NCI-H2196 treated with DMSO at 0.1 percent for 48 hours (cell line): ENCODE measurements at regions not wholly inside any gene's neighbourhood (a gene's known extent, or its start where the extent isn't known, plus 50 kb on each side); places are given as distances from the start of the nearest gene placed in this dataset.

Experiments
- DNase-seq: peaks from one replicate; lab custom pipeline; 2025; ENCODE audit not compliant: unreplicated experiment; lab: John Stamatoyannopoulos, UW

DNA sequence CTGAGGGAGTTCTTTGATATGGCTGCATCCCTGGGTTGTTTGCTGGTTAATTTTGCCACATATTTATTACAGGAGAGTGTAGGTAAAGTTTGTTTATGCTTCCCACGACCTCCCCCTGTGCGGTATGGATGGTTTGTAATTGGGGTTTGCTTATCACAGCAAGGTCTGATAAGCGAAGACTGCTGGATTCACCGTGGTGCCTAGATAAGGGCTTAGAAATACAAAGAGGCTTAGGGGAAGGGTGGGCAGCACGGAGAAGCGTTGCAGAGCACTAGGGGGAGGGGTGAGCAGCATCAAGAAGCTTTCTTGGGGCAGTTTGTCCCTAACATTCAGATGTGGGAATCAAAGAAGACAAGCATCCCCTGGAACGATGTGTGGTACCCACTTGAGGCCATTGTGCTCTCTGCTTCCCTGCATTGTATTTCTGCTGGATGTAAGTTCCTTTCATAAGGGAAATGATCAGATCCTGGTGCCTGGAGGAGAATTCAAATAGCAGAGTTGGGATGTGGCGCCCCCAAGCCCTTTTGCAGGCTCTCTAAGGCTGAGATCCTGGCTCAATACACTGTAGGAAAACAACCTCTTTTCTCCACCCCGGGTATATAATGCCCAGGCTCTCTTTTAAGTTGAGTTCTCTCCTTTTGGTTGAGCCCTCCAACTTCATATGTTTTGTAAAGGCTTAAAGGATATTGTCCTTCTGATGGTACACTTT is 598.1 kb upstream of the ADGRL4 start:
- no peak for DNase-seq

DNA sequence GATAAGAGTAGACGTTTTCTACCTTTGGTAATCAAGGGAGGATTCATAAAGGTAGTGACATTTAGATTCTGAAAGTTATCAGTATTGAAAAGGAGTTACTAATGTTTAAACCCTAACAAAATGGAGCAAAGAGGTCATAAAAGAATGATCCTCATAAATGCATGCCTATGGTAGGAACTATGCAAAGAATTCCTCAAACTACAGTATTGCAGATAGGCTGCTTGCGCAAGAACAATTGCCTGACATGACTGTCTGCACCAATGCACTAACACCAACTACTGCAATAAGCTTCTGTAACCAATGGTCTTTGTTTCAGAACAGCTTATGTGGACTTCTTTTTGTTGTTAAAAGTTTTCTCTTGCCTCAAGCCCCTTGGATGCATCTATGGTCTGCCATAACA is 597.3 kb upstream of the ADGRL4 start:
- no peak for DNase-seq

DNA sequence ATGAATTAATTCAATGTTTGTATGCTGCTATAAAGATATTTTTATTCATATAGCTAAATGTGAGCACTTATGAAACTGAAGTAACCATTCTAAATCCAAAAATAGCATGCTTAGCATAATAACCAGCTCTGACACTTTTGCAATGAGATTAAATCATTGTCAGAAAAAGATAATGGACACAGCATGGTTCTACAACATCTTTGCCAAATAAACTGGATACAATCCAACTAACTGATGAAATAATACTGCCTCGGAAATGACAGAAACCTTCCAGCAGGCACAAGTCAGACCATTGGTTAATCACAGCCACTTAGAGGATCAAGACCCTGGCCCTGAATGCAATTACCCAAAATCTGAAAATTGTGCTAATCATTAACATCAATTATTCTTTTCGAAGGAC is 592.7 kb upstream of the ADGRL4 start:
- DNase-seq = no peak

- no peak for DNase-seq
Observed at GRCh38 chr1:79595931-79596330, 589.4 kb upstream of the ADGRL4 start.

DNA sequence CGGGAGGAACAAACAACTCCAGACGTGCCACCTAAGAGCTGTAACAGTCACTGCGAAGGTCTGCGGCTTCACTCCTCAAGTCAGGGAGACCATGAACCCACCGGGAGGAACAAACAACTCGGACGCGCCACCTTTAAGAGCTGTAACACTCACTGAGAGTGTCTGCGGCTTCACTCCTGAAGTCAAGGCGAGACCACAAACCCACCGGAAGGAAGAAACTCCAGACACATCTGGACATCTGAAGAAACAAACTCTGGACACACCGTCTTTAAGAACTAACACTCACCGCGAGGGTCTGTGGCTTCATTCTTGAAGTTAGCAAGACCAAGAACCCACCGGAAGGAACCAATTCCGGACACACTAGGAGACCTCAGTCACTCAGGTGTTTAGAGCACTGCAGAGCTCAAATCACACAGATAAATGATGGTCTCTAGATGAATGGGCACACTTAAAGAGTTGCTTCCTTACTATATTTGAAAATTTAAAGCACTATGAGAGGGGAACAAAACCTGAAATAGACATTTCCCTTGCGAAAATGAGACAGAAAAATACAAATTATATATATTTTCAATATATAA is 587.7 kb upstream of the ADGRL4 start:
- no peak for DNase-seq

GRCh38 chr1:79592707-79593106 is 586.2 kb upstream of the ADGRL4 start:
- DNase-seq = no peak

- DNase-seq = no peak
Observed at GRCh38 chr1:79588719-79589118, 582.2 kb upstream of the ADGRL4 start.

DNA sequence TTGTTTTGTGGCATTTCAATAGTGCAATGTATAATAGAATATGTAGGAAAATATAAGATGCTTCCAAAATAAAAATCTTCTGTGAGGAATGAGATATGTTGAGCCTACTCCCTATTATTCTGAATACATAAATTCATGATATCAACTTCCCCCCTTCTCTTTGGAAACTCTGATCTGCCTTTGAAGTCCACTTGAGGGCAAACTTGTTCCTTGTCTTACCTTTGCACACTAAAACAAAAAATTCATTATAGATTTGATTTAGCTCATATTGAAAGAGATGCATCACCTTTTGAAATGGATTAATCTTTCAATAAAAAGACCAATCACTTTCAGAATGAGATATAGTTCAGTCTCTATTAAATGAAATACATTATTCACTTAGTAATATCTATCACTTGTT is 580.7 kb upstream of the ADGRL4 start:
- DNase-seq = no peak

DNA sequence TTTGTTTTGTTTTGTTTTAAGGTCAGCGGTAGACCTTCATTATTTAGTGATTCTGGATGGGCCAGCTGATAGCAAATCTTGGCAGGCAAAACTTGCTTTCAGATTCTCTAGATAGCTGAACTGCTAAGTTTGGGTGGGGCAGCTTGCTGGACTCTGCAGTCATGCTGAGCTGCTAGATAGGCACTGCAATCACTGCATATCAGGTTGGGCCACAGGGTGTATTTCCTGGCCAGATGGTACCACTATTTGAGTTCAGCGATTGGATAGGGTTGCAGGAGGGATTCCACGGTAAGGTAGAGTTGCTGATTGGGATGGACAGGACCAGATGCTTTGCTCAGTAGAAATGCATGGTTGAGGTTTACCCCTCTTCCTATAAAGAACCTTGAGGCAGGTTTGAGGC is 579.3 kb upstream of the ADGRL4 start:
- DNase-seq = no peak

DNA sequence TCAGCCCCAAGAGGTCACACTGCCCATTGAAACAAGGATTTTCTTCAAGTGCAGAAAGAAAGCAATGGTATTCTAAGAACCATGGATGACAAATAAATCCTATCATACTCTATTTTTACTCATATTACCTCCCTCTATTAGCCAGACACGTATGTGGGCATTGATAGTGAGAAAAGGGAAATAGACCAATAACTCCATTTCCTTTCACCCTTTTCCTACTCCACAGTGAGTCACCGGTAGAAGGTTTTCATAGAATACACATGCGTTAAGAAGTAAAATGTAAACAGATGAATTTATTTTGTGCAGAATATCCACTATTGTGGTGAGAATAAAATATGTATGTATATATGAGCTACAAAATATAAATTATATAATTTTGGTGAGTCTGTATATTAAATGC is 568.9 kb upstream of the ADGRL4 start:
- no peak for DNase-seq

DNA sequence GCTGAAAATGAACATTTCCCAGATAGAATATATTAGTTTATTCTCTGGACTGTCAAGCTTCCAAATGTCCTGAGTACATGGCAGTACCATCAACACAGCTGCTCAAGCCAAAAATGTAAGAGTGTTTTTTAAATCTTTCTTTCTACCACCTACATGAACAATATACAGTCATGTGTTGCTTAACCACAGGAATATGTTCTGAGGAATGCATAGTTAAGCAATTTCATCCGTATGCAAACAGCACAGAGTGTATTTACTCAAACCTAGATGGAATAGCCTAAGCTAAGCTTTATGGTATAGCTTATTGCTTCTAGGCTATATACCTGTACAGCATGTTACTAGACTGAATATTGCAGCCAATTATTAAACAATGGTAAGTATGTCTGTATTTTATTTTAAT is 561.9 kb upstream of the ADGRL4 start:
- no peak for DNase-seq

- DNase-seq = no peak
Observed at GRCh38 chr1:79561521-79561978, 555.0 kb upstream of the ADGRL4 start.

GRCh38 chr1:79556189-79556588 is 549.7 kb upstream of the ADGRL4 start:
- DNase-seq = no peak

GRCh38 chr1:79554688-79555087 is 548.2 kb upstream of the ADGRL4 start:
- DNase-seq = no peak

DNA sequence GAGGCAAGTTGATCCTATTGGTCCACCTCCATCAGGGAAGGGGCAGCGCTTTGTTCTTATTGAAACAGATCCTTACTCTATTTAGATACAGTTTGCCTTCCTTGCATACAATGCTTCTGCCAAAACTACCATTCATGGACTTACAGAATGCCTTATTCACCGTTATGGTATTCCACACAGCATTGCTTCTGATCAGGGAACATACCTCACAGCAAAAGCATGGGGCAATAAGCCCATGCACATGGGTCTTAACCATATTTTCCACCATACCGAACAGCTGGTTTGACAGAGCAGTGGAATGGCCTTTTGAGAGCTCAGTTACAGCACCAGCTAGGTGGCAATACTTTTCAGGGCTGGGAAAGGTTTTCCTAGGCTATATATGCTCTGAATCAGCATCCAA is 544.8 kb upstream of the ADGRL4 start:
- no peak for DNase-seq

- DNase-seq = no peak
Observed at GRCh38 chr1:79550402-79550801, 543.9 kb upstream of the ADGRL4 start.

DNA sequence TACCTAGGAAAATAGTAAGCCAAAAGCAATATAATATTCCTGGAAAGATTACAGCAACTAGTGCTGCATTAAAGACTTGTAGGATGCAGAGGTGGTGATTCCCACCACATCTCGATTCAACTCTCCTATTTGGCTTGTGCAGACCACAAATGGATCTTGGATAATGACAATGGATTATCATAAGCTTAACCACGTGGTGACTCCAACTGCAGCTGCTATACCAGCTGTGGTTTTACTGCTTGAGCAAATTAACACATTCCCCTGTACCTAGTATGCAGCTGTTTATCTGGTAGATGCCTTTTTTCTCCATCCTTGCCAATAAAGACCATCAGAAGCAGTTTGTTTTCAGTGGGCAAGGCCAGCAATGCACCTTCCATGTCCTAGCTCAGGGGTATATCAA is 542.7 kb upstream of the ADGRL4 start:
- DNase-seq = no peak

- DNase-seq = no peak
Observed at GRCh38 chr1:79547514-79547913, 541.0 kb upstream of the ADGRL4 start.

DNA sequence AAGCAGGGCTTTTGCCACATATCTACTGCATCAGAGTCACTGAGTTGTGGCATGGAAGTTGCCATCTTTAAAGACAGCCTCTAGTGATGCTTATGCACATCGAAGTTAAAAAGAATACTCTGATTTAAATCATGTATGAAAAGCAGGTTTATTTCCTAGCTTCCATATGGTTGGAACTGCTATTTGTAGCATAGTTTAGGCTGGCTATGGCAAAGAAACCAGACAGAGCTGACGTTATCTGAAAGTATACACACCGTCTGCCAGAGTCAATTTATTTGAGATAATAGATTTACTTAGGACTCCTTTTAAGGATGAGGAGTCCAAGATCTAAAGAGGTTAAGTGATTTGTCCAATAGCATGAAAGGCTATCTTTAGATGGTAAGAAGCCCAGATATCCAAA is 536.9 kb upstream of the ADGRL4 start:
- DNase-seq = no peak

DNA sequence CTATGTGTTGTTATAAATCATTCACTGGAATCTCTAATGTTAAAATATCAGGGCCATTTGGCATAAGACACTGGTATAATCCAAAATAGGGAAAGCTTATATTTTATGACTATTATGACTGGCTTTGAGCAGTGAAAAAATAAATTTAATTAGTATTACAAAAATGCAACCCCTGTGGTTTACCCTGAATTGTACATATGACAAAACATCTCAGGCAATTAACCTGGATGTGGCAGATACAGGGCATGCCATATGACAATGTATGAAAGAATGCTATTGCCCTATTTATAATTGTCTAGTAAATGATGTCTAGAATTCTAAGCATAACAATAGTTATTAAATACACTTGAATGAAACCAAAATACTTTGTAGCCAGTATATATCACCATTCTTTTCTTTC is 532.5 kb upstream of the ADGRL4 start:
- no peak for DNase-seq

DNA sequence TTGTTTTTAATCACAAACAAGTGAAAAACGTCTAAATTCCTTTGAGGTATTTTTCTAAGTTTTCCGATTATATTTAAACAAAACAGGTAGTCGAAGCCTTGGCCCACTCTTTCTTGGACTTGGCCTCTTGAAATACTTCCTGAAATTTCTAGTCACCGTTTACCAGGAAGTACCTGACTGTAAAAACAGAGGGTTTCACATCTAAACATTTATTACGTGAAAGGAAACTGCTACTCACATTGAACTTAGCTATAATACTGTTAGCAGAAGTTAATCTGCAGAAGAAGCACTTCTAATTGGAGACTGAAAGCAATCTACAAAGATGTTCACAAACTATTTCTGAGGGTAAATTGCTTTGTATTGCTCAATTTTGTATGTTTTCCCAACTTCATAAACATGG is 526.0 kb upstream of the ADGRL4 start:
- no peak for DNase-seq

DNA sequence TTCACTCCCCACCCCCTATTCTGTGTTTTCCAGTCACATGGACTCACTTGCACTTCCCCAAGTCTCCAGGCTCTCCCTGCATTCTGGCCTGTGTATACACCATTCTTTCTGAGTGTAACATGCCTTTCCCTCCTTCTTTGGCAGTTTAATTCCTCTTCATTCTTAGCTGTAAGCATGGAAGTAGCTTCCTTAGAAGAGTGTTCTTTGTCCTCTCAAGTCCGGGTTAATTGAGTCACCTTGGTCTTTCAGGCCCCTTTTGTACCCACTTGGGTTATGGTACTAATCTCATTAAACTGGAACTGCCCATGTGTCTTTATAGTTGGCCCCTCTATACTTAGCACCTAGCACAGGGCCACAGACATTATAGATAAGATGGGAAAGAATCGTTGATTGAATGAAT is 525.3 kb upstream of the ADGRL4 start:
- DNase-seq = no peak

- no peak for DNase-seq
Observed at GRCh38 chr1:79530476-79530875, 523.9 kb upstream of the ADGRL4 start.
